ENCODE measurements at regions not wholly inside any gene's neighbourhood (a gene's known extent, or its start where the extent isn't known, plus 50 kb on each side); places are given as distances from the start of the nearest gene placed in this dataset.

GRCh38 chr5:171728686-171729085 lies 56.9 kb upstream of the SMIM23 start:
- no peak for TF ChIP-seq JUN (CRISPR knock-in tag; IDR thresholded peaks at IDR 0.05)
- no peak for TF ChIP-seq ATF3 (CRISPR knock-in tag; conservative IDR thresholded peaks at IDR 0.05)
- TF ChIP-seq, protein P1, sequence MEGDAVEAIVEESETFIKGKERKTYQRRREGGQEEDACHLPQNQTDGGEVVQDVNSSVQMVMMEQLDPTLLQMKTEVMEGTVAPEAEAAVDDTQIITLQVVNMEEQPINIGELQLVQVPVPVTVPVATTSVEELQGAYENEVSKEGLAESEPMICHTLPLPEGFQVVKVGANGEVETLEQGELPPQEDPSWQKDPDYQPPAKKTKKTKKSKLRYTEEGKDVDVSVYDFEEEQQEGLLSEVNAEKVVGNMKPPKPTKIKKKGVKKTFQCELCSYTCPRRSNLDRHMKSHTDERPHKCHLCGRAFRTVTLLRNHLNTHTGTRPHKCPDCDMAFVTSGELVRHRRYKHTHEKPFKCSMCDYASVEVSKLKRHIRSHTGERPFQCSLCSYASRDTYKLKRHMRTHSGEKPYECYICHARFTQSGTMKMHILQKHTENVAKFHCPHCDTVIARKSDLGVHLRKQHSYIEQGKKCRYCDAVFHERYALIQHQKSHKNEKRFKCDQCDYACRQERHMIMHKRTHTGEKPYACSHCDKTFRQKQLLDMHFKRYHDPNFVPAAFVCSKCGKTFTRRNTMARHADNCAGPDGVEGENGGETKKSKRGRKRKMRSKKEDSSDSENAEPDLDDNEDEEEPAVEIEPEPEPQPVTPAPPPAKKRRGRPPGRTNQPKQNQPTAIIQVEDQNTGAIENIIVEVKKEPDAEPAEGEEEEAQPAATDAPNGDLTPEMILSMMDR (IDR thresholded peaks at IDR 0.05): no peak
- no peak for TF ChIP-seq MAX (CRISPR knock-in tag; IDR thresholded peaks at IDR 0.05)
- no peak for TF ChIP-seq NFE2L1 (CRISPR knock-in tag; IDR thresholded peaks at IDR 0.05)
- no peak for TF ChIP-seq SP1 (CRISPR knock-in tag; conservative IDR thresholded peaks at IDR 0.05)
- no peak for TF ChIP-seq KAT7 (CRISPR knock-in tag; IDR thresholded peaks at IDR 0.05; ENCODE audit: borderline replicate concordance)
- TF ChIP-seq GABPB1 (CRISPR knock-in tag; IDR thresholded peaks at IDR 0.05): no peak
- TF ChIP-seq NR1H2 (CRISPR knock-in tag; IDR thresholded peaks at IDR 0.05): no peak

All from WTC11 (cell line).